ENCODE measurements at regions not wholly inside any gene's neighbourhood (a gene's known extent, or its start where the extent isn't known, plus 50 kb on each side); places are given as distances from the start of the nearest gene placed in this dataset.

- ChIA-PET POLR2A (no interaction called here), CTCF (no interaction called here)
- TF ChIP-seq RNF2 (IDR thresholded peaks at IDR 0.05; ENCODE audit: borderline replicate concordance, low read depth), result no peak
- FAIRE-seq (no peak), ATAC-seq (no peak), DNase-seq (ENCODE audit: low read depth in 1 of 2, low spot score in 1 of 2) (no peak)
- Histone ChIP-seq H3K27ac (no peak overlapping the region), H3K4me3 (no peak overlapping the region), H3K4me2 (no peak overlapping the region), H3K4me1 (no peaks in the 10 kb centered on the region), H3K9me3 (peaks cover 15% of the 10 kb centered on the region; the same call in 2 of the 3 replicates)
Observed at GRCh38 chr15:69737916-69738315, 285.3 kb downstream of the RPLP1 start.

- ChIA-PET POLR2A (no interaction called here), CTCF (no interaction called here)
- Histone ChIP-seq H3K4me1 (no peaks in the 10 kb centered on the region), H3K9me3 (peaks cover 15% of the 10 kb centered on the region; the same call in 2 of the 3 replicates), H3K27ac (no peak overlapping the region), H3K4me3 (no peak overlapping the region), H3K4me2 (no peak overlapping the region)
- FAIRE-seq, result no peak
- TF ChIP-seq HOXB5 (CRISPR knock-in tag; IDR thresholded peaks at IDR 0.05), result no peak
- TF ChIP-seq GATA3 (IDR thresholded peaks at IDR 0.05; ENCODE audit: borderline replicate concordance), result no peak
- no peak for TF ChIP-seq HOXA7 (CRISPR knock-in tag; IDR thresholded peaks at IDR 0.05)
- TF ChIP-seq CHD2 (IDR thresholded peaks at IDR 0.05; ENCODE audit: low read length, partially characterized antibody), result no peak
- TF ChIP-seq ESRRA (IDR thresholded peaks at IDR 0.05; ENCODE audit: borderline replicate concordance, low read length), result no peak
- no peak for TF ChIP-seq FOSB (CRISPR knock-in tag; IDR thresholded peaks at IDR 0.05)
- TF ChIP-seq CHD4 (IDR thresholded peaks at IDR 0.05; ENCODE audit: borderline replicate concordance), result no peak
- TF ChIP-seq EHF (CRISPR knock-in tag; IDR thresholded peaks at IDR 0.05), result no peak
- no peak for DNase-seq (ENCODE audit: low read depth in 1 of 2, low spot score in 1 of 2)
- WGBS (ENCODE audit: missing lambda C conversion rate), result 0% methylated on average over 1 of the region's 1 CpG
- ATAC-seq, result no peak
Observed at GRCh38 chr15:69740684-69741083, 288.1 kb downstream of the RPLP1 start.

GRCh38 chr15:69742361-69742760, 289.7 kb downstream of the RPLP1 start:
- POLR2A ChIA-PET, result no interaction called here
- ATAC-seq, result no peak

GRCh38 chr15:69743091-69743490, 290.5 kb downstream of the RPLP1 start:
- FAIRE-seq (no peak), ATAC-seq (no peak), DNase-seq (ENCODE audit: low read depth in 1 of 2, low spot score in 1 of 2) (no peak)
- WGBS (ENCODE audit: missing lambda C conversion rate), result 21% methylated on average over 1 of the region's 1 CpG
- H3K9me3 ChIP-seq, result peaks cover 15% of the 10 kb centered on the region; the same call in 2 of the 3 replicates
- no peaks in the 10 kb centered on the region for H3K4me1 ChIP-seq
- H3K4me3 ChIP-seq, result no peak overlapping the region
- H3K4me2 ChIP-seq, result no peak overlapping the region
- ChIA-PET CTCF (interaction anchor here (0.5 to 2.7 kb wide), 8 partner anchors 9 to 117 kb away, joined by 3 to 9 read pairs (median 4); no protein-coding TSS in a partner anchor), POLR2A (no interaction called here)
- H3K27ac ChIP-seq, result no peak overlapping the region
- TF ChIP-seq E2F6 (IDR thresholded peaks at IDR 0.05; ENCODE audit: borderline replicate concordance, low read depth), result no peak
- TF ChIP-seq TP53 (CRISPR knock-in tag; IDR thresholded peaks at IDR 0.05), result no peak
- no peak for TF ChIP-seq CHD2 (IDR thresholded peaks at IDR 0.05; ENCODE audit: low read length, partially characterized antibody)
- TF ChIP-seq CBX8 (IDR thresholded peaks at IDR 0.05), result no peak

More at GRCh38 chr15:69742361-69742760, 289.7 kb downstream of the RPLP1 start:
- H3K4me3 ChIP-seq, result no peak overlapping the region
- H3K9me3 ChIP-seq, result peaks cover 15% of the 10 kb centered on the region; the same call in 2 of the 3 replicates
- no peak overlapping the region for H3K4me2 ChIP-seq
- CTCF ChIA-PET, result interaction anchor here (1.3 to 1.5 kb wide), 2 partner anchors 8 to 14 kb away, joined by 4 to 6 read pairs; no protein-coding TSS in a partner anchor
- no peak for FAIRE-seq
- no peak for TF ChIP-seq E2F6 (IDR thresholded peaks at IDR 0.05; ENCODE audit: borderline replicate concordance, low read depth)
- no peak for TF ChIP-seq POLR2AphosphoS2 (conservative IDR thresholded peaks at IDR 0.05; ENCODE audit: low read length)
- WGBS (ENCODE audit: missing lambda C conversion rate), result 31% methylated on average over 9 of the region's 9 CpGs
- DNase-seq (ENCODE audit: low read depth in 1 of 2, low spot score in 1 of 2), result no peak
- H3K27ac ChIP-seq, result no peak overlapping the region
- H3K4me1 ChIP-seq, result no peaks in the 10 kb centered on the region

- no peak for DNase-seq (ENCODE audit: low read depth in 1 of 2, low spot score in 1 of 2)
- no peak overlapping the region for H3K27ac ChIP-seq
- 39% methylated on average over 5 of the region's 5 CpGs for WGBS (ENCODE audit: missing lambda C conversion rate)
- H3K4me1 ChIP-seq, result no peaks in the 10 kb centered on the region
- peaks cover 15% of the 10 kb centered on the region; the same call in 2 of the 3 replicates for H3K9me3 ChIP-seq
- ChIA-PET POLR2A (no interaction called here), CTCF (interaction anchor here (0.9 to 2.7 kb wide), 9 partner anchors 8 to 743 kb away, joined by 3 to 9 read pairs (median 3); no protein-coding TSS in a partner anchor)
- ATAC-seq, result no peak
- FAIRE-seq, result no peak
- no peak overlapping the region for H3K4me2 ChIP-seq
- H3K4me3 ChIP-seq, result no peak overlapping the region
- TF ChIP-seq REST (IDR thresholded peaks at IDR 0.05) (no peak), MAZ (IDR thresholded peaks at IDR 0.05; ENCODE audit: borderline replicate concordance, low read depth, low read length) (no peak), RNF2 (IDR thresholded peaks at IDR 0.05; ENCODE audit: borderline replicate concordance, low read depth) (no peak), HOXB13 (CRISPR knock-in tag; IDR thresholded peaks at IDR 0.05; ENCODE audit: low read depth) (no peak), HEYL (CRISPR knock-in tag; IDR thresholded peaks at IDR 0.05) (no peak), KDM1A (IDR thresholded peaks at IDR 0.05; ENCODE audit: low read depth) (no peak), HOXA7 (CRISPR knock-in tag; IDR thresholded peaks at IDR 0.05) (no peak), TFCP2L1 (CRISPR knock-in tag; IDR thresholded peaks at IDR 0.05) (no peak), PHF8 (IDR thresholded peaks at IDR 0.05; ENCODE audit: borderline replicate concordance, low read depth) (no peak), ZNF302 (CRISPR knock-in tag; IDR thresholded peaks at IDR 0.05) (no peak), MAFK (IDR thresholded peaks at IDR 0.05; ENCODE audit: partially characterized antibody) (no peak)
Observed at GRCh38 chr15:69744391-69745162, 292.0 kb downstream of the RPLP1 start.
